Sigmoid colon (tissue), 3 donors: ENCODE measurements at regions not wholly inside any gene's neighbourhood (a gene's known extent, or its start where the extent isn't known, plus 50 kb on each side); places are given as distances from the start of the nearest gene placed in this dataset.

Experiments
- POLR2A ChIP-seq, 2 donors: fragments of 450-650 bp; IDR thresholded peaks; one replicate each; pipeline ENCODE4 v1.6.1; 2016; ENCODE audit warnings: antibody characterized with exemption in 2 of 2, mild to moderate bottlenecking in 2 of 2, moderate library complexity in 2 of 2
- TF ChIP-seq, protein P1 (sequence below), 4 experiments: fragments of 450-650 bp in 3 of 4; fragments of 200-600 bp in 1 of 4; IDR thresholded peaks; one replicate each; pipeline ENCODE4 v1.5.1; 2016 to 2019; ENCODE audit warnings: antibody characterized with exemption in 4 of 4, mild to moderate bottlenecking in 3 of 4, moderate library complexity in 2 of 4

DNA sequence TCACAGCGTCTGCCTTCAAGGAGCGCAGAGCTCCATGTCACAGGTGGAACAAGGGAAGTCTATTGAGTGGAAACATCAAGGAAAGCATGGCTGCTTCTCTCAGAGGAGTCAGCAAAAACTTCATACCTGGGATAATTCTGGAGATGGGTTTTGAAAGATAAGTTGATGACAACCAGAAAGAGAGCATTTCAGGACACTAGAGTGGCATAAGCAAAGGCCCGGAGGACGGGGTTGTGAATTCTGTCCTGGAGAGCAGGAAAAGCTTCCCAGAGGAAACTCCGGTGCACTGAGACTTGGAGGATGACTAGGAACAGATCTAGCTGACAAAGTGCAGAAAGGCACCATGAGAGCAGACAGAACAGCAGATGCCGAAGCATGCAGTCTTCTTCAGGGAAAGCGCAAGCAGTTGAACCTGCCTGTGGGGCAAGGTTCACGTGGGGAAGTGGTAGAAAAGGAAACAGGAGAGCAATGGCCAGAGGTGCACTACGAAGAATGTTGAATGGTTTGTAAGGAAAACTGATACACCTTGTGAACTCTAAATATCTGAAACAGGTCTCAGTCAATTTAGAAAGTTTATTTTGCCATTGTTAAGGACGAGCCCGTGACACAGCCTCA, 222.9 kb downstream of the PLPP3 start:
- TF ChIP-seq, protein P1, sequence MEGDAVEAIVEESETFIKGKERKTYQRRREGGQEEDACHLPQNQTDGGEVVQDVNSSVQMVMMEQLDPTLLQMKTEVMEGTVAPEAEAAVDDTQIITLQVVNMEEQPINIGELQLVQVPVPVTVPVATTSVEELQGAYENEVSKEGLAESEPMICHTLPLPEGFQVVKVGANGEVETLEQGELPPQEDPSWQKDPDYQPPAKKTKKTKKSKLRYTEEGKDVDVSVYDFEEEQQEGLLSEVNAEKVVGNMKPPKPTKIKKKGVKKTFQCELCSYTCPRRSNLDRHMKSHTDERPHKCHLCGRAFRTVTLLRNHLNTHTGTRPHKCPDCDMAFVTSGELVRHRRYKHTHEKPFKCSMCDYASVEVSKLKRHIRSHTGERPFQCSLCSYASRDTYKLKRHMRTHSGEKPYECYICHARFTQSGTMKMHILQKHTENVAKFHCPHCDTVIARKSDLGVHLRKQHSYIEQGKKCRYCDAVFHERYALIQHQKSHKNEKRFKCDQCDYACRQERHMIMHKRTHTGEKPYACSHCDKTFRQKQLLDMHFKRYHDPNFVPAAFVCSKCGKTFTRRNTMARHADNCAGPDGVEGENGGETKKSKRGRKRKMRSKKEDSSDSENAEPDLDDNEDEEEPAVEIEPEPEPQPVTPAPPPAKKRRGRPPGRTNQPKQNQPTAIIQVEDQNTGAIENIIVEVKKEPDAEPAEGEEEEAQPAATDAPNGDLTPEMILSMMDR (IDR thresholded peaks at IDR 0.05), result no peak
- no peak for TF ChIP-seq POLR2A (IDR thresholded peaks at IDR 0.05)
